Adrenal gland (tissue), 9 donors: ENCODE measurements at regions not wholly inside any gene's neighbourhood (a gene's known extent, or its start where the extent isn't known, plus 50 kb on each side); places are given as distances from the start of the nearest gene placed in this dataset.

Experiments
- DNase-seq, 7 donors: peaks; one replicate each; pipeline ENCODE4 v3.0.0-alpha.2; 2019 to 2020
- H3K27ac ChIP-seq, 5 donors: fragments of 200-600 bp; sonication (generic) in 4 of 5; 1 replicate in 3 of 5; 2 replicates in 2 of 5; pipeline versions ENCODE4 v1.5.1 to v1.8.0; 2016 to 2020; ENCODE audit warnings: mild to moderate bottlenecking in 1 of 5
- H3K27me3 ChIP-seq: fragments of 200-600 bp; 2 replicates; pipeline ENCODE4 v1.8.0; 2021
- H3K36me3 ChIP-seq, 2 donors: fragments of 200-600 bp; replicated peaks in 1 of 2; 1 replicate in 1 of 2; 2 replicates in 1 of 2; pipeline versions ENCODE4 v1.5.1 to v1.8.0; 2018 to 2022
- H3K4me1 ChIP-seq, 2 donors: fragments of 200-600 bp; replicated peaks in 1 of 2; 1 replicate in 1 of 2; 2 replicates in 1 of 2; pipeline versions ENCODE4 v1.5.1 to v1.8.0; 2018 to 2021
- H3K4me3 ChIP-seq, 4 donors: fragments of 200-600 bp; sonication (generic) in 3 of 4; one replicate each; pipeline ENCODE4 v1.5.1; 2016 to 2018
- H3K9me3 ChIP-seq, 3 donors: fragments of 200-600 bp; sonication (generic) in 1 of 3; replicated peaks in 1 of 3; 1 replicate in 2 of 3; 2 replicates in 1 of 3; pipeline versions ENCODE4 v1.5.1 to v1.8.0; 2016 to 2021
- CTCF ChIP-seq, 6 experiments: fragments of 450-650 bp in 4 of 6; fragments of 200-600 bp in 2 of 6; sonication (generic) in 1 of 6; IDR thresholded peaks; 1 replicate in 5 of 6; 2 replicates in 1 of 6; pipeline versions ENCODE4 v1.5.1 to v1.8.0; 2016 to 2021; ENCODE audit warnings: antibody characterized with exemption in 6 of 6, mild to moderate bottlenecking in 2 of 6, moderate library complexity in 1 of 6
- POLR2A ChIP-seq, 2 donors: fragments of 450-650 bp; IDR thresholded peaks; one replicate each; pipeline ENCODE4 v1.6.1; 2017; ENCODE audit warnings: antibody characterized with exemption in 2 of 2, mild to moderate bottlenecking in 2 of 2, moderate library complexity in 1 of 2
- WGBS, 4 donors: extraction: QIAGEN DNeasy Blood & Tissue Kit in 2 of 4; methylation state at CpG; one replicate each; pipeline versions ENCODE4 v1.1.5 to v1.1.7; 2013 to 2017; 5-methylcytosine and 5-hydroxymethylcytosine counted together
- intact Hi-C, 2 donors: fragments of 100-400 bp; cut with DNase I; formaldehyde crosslinking; loops; one replicate each; pipeline versions ENCODE4 v1.14.1 to v1.15.0; 2022 to 2023
- donor health status: healthy with polysubstance abuse.
- donor health status: Bipolar disorder and iron deficiency.
- donor health status: DM: yes; HTN: yes; CAD: no.
- donor health status: DM: no; HTN: no; CAD: no.
- donor health status: DM: no; HTN: no; CAD: no.

- H3K4me3 ChIP-seq: no peak overlapping the region
- H3K9me3 ChIP-seq: no peaks in the 10 kb centered on the region
- H3K36me3 ChIP-seq: no peaks in the 10 kb centered on the region
- no peak overlapping the region for H3K27ac ChIP-seq
- no peak for DNase-seq
- no peaks in the 10 kb centered on the region for H3K4me1 ChIP-seq
- intact Hi-C loops: no loop called here
- TF ChIP-seq CTCF (IDR thresholded peaks at IDR 0.05) (no peak), POLR2A (IDR thresholded peaks at IDR 0.05) (no peak)
- 74 to 85% (median 81%) methylated on average over 2 of the region's 2 CpGs for WGBS, 4 donors
- no peaks in the 10 kb centered on the region for H3K27me3 ChIP-seq
Measured at GRCh38 chr13:68350554-68350953, 1120.4 kb upstream of the PCDH9 start.

GRCh38 chr13:68347220-68347619 lies 1117.1 kb upstream of the PCDH9 start:
- intact Hi-C loops: no loop called here
- Histone ChIP-seq H3K4me3 (no peak overlapping the region), H3K27me3 (no peaks in the 10 kb centered on the region), H3K4me1 (no peaks in the 10 kb centered on the region), H3K27ac (no peak overlapping the region), H3K36me3 (no peaks in the 10 kb centered on the region), H3K9me3 (no peaks in the 10 kb centered on the region)
- 25 to 49% (median 36%) methylated on average over 3 of the region's 3 CpGs for WGBS, 4 donors
- no peak for DNase-seq
- no peak for TF ChIP-seq POLR2A (IDR thresholded peaks at IDR 0.05)
- no peak for TF ChIP-seq CTCF (IDR thresholded peaks at IDR 0.05)

GRCh38 chr13:68345963-68346531 lies 1115.9 kb upstream of the PCDH9 start:
- H3K4me3 ChIP-seq: no peak overlapping the region
- no peaks in the 10 kb centered on the region for H3K36me3 ChIP-seq
- H3K27ac ChIP-seq: no peak overlapping the region
- no peaks in the 10 kb centered on the region for H3K4me1 ChIP-seq
- H3K9me3 ChIP-seq: no peaks in the 10 kb centered on the region
- 54 to 74% (median 61%) methylated on average over 1 of the region's 1 CpG for WGBS, 4 donors
- DNase-seq: no peak
- intact Hi-C loops: no loop called here
- TF ChIP-seq POLR2A (IDR thresholded peaks at IDR 0.05) (no peak), CTCF (IDR thresholded peaks at IDR 0.05) (no peak)
- no peaks in the 10 kb centered on the region for H3K27me3 ChIP-seq

GRCh38 chr13:68323124-68323523 lies 1093.0 kb upstream of the PCDH9 start:
- intact Hi-C loops: no loop called here
- Histone ChIP-seq H3K27ac (no peak overlapping the region), H3K4me1 (no peaks in the 10 kb centered on the region), H3K27me3 (no peaks in the 10 kb centered on the region), H3K36me3 (no peaks in the 10 kb centered on the region), H3K4me3 (no peak overlapping the region), H3K9me3 (no peaks in the 10 kb centered on the region)
- 81 to 95% (median 86%) methylated on average over 2 of the region's 2 CpGs for WGBS, 4 donors
- TF ChIP-seq POLR2A (IDR thresholded peaks at IDR 0.05): no peak
- TF ChIP-seq CTCF (IDR thresholded peaks at IDR 0.05): no peak
- DNase-seq: no peak
